Activated CD8-positive, alpha-beta memory T cell treated with anti-CD3 and anti-CD28 coated beads for 1 hour (primary cell): ENCODE measurements at regions not wholly inside any gene's neighbourhood (a gene's known extent, or its start where the extent isn't known, plus 50 kb on each side); places are given as distances from the start of the nearest gene placed in this dataset.

ENCODE experiments used
- DNase-seq, 2 donors: peaks; one replicate each; pipeline ENCODE4 v3.0.0-alpha.2; 2020; ENCODE audit warnings: low read depth in 1 of 2; ENCODE audit errors: extremely low read depth in 1 of 2

- no peak for DNase-seq
Observed at GRCh38 chr2:226142463-226142862, 657.2 kb downstream of the IRS1 start.

GRCh38 chr2:226140594-226140993 lies 659.0 kb downstream of the IRS1 start:
- DNase-seq, result no peak

- no peak for DNase-seq
Observed at GRCh38 chr2:226139759-226140158, 659.9 kb downstream of the IRS1 start.

GRCh38 chr2:226137201-226137811 lies 662.3 kb downstream of the IRS1 start:
- no peak for DNase-seq

- DNase-seq, result no peak
Observed at GRCh38 chr2:226136739-226137138, 662.9 kb downstream of the IRS1 start.

- no peak for DNase-seq
Observed at GRCh38 chr2:226135861-226136548, 663.6 kb downstream of the IRS1 start.

GRCh38 chr2:226132323-226133215 lies 667.1 kb downstream of the IRS1 start:
- no peak for DNase-seq

GRCh38 chr2:226131299-226131784 lies 668.3 kb downstream of the IRS1 start:
- DNase-seq, result no peak

- no peak for DNase-seq
Observed at GRCh38 chr2:226130192-226130591, 669.4 kb downstream of the IRS1 start.

- no peak for DNase-seq
Observed at GRCh38 chr2:226127682-226128081, 671.9 kb downstream of the IRS1 start.

- DNase-seq, result no peak
Observed at GRCh38 chr2:226126104-226126503, 673.5 kb downstream of the IRS1 start.

GRCh38 chr2:226125176-226125883 lies 674.3 kb downstream of the IRS1 start:
- DNase-seq, result no peak

GRCh38 chr2:226124548-226125011 lies 675.0 kb downstream of the IRS1 start:
- DNase-seq, result no peak

- no peak for DNase-seq
Observed at GRCh38 chr2:226123300-226123699, 676.3 kb downstream of the IRS1 start.

- DNase-seq, result no peak
Observed at GRCh38 chr2:226122041-226122440, 677.6 kb downstream of the IRS1 start.

GRCh38 chr2:226121046-226121738 lies 678.4 kb downstream of the IRS1 start:
- no peak for DNase-seq

- DNase-seq, result no peak
Observed at GRCh38 chr2:226118471-226119429, 680.9 kb downstream of the IRS1 start.

GRCh38 chr2:226117510-226118065 lies 682.0 kb downstream of the IRS1 start:
- no peak for DNase-seq

GRCh38 chr2:226116346-226116745 lies 683.3 kb downstream of the IRS1 start:
- no peak for DNase-seq
